OCI-LY3 (cell line): ENCODE measurements at regions not wholly inside any gene's neighbourhood (a gene's known extent, or its start where the extent isn't known, plus 50 kb on each side); places are given as distances from the start of the nearest gene placed in this dataset.

Experiments used
- H2AFZ ChIP-seq: fragments of 200-600, 300-600 bp; shearing (Covaris generic); 2 replicates; pipeline ENCODE4 v1.6.0; 2014; ENCODE audit warnings: antibody characterized with exemption, low read depth, low read length
- H3K27ac ChIP-seq: fragments of 200-600, 300-600 bp; sonication (generic); 2 replicates; pipeline ENCODE4 v1.5.1; 2014; ENCODE audit warnings: mild to moderate bottlenecking, low read length, moderate library complexity, mixed read lengths
- H3K27me3 ChIP-seq: fragments of 200-600, 300-600 bp; sonication (generic); 2 replicates; pipeline ENCODE4 v1.6.1; 2014; ENCODE audit warnings: low read depth, low read length, mixed read lengths
- H3K36me3 ChIP-seq: fragments of 200-600, 300-600 bp; sonication (generic); replicated peaks from 2 replicates; pipeline ENCODE3; 2014; ENCODE audit warnings: low read depth, low read length, mixed read lengths
- H3K4me1 ChIP-seq: fragments of 300-600, 200-600 bp; sonication (generic); 2 replicates; pipeline ENCODE4 v1.6.1; 2014; ENCODE audit warnings: low read length, mixed read lengths
- H3K4me2 ChIP-seq: fragments of 200-600, 300-600 bp; sonication (generic); 2 replicates; pipeline ENCODE4 v1.6.1; 2014; ENCODE audit warnings: low read length, mixed read lengths
- H3K4me3 ChIP-seq: fragments of 300-600, 200-600 bp; sonication (generic); 2 replicates; pipeline ENCODE4 v1.5.1; 2014; ENCODE audit warnings: antibody characterized with exemption, mild to moderate bottlenecking, low read length, moderate library complexity
- H3K79me2 ChIP-seq: fragments of 300-600, 200-600 bp; shearing (Covaris generic); 2 replicates; pipeline ENCODE4 v1.6.1; 2014; ENCODE audit warnings: mild to moderate bottlenecking, low read length, mixed read lengths
- H3K9ac ChIP-seq: fragments of 300-600, 200-600 bp; shearing (Covaris generic); 2 replicates; pipeline ENCODE4 v1.6.0; 2014; ENCODE audit warnings: mild to moderate bottlenecking, low read length, moderate library complexity
- H3K9me3 ChIP-seq: fragments of 200-600, 300-600 bp; shearing (Covaris generic); 2 replicates; pipeline ENCODE4 v1.6.1; 2014; ENCODE audit warnings: low read length, mixed read lengths; ENCODE audit not compliant: insufficient read depth
- H4K20me1 ChIP-seq: fragments of 200-600, 300-600 bp; sonication (generic); 2 replicates; pipeline ENCODE4 v1.6.1; 2016; ENCODE audit warnings: low read length, mixed read lengths; ENCODE audit not compliant: insufficient read depth
- EZH2phosphoT487 ChIP-seq: fragments of 200-600 bp; shearing (Covaris generic); IDR thresholded peaks from 2 replicates; pipeline ENCODE4 v1.6.1; 2018; ENCODE audit warnings: antibody characterized with exemption, mixed run types, low read depth
- TF ChIP-seq, protein P1 (sequence below): fragments of 200-600, 300-600 bp; sonication (generic); IDR thresholded peaks from 2 replicates; pipeline ENCODE4 v1.5.1; 2014; ENCODE audit warnings: antibody characterized with exemption, low read length, low read depth

DNA sequence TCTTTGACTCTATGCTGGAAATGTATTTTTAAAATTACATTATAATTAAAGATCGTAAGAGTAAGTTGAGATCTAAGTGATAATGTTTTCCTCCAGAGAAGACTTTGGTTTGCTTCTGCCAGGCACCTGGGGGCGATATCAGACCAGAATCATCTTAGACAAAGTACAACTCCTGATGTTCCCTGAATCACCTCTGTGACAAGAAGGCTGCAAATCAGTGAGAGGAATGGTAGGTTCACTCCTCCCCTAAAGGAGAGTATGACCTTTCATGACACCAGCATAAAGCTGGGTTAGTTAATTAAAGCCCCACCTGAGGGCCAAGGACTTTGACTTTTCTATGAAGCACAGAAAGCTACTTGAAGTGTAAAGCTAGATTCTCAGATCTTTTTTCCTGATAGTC lies 114.4 kb upstream of the DTNA start:
- no peak overlapping the region for H3K4me2 ChIP-seq
- H3K36me3 ChIP-seq, result no peaks in the 10 kb centered on the region
- H2AFZ ChIP-seq, result no peak overlapping the region
- H3K27me3 ChIP-seq, result no peaks in the 10 kb centered on the region
- TF ChIP-seq, protein P1, sequence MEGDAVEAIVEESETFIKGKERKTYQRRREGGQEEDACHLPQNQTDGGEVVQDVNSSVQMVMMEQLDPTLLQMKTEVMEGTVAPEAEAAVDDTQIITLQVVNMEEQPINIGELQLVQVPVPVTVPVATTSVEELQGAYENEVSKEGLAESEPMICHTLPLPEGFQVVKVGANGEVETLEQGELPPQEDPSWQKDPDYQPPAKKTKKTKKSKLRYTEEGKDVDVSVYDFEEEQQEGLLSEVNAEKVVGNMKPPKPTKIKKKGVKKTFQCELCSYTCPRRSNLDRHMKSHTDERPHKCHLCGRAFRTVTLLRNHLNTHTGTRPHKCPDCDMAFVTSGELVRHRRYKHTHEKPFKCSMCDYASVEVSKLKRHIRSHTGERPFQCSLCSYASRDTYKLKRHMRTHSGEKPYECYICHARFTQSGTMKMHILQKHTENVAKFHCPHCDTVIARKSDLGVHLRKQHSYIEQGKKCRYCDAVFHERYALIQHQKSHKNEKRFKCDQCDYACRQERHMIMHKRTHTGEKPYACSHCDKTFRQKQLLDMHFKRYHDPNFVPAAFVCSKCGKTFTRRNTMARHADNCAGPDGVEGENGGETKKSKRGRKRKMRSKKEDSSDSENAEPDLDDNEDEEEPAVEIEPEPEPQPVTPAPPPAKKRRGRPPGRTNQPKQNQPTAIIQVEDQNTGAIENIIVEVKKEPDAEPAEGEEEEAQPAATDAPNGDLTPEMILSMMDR, result peak; percentile 50
- no peak for TF ChIP-seq EZH2phosphoT487
- H3K9ac ChIP-seq, result no peak overlapping the region
- H3K27ac ChIP-seq, result no peak overlapping the region
- H3K79me2 ChIP-seq, result no peaks in the 10 kb centered on the region
- H4K20me1 ChIP-seq, result no peaks in the 10 kb centered on the region
- H3K9me3 ChIP-seq, result no peaks in the 10 kb centered on the region; the same call in 1 of the 2 replicates
- H3K4me3 ChIP-seq, result no peak overlapping the region
- no peaks in the 10 kb centered on the region for H3K4me1 ChIP-seq

DNA sequence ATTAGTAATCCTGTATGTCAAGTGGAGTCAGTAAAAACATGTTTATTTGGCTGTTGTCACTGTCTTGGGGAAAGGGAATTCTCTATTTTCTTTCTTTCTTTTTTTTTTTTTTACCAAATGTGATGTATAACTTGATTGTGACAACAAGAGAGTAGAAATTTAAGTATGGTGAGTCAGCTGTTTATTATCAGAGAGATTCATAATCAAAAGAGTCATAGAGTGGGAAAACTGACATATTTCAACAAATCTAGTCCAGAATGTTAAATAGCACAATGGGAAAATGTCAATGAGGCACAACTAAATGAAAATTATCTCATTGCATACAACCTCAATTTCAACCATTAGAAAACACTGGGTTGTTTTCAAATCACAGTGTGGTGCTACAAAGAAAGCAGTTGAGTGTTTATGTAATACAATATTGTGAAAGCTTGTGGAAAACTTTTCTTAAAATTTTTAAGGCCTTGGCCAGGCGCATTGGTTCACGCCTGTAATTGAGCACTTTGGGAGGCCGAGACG lies 111.9 kb upstream of the DTNA start:
- Histone ChIP-seq H3K4me1 (no peaks in the 10 kb centered on the region), H3K79me2 (no peaks in the 10 kb centered on the region)
- TF ChIP-seq EZH2phosphoT487, result no peak

DNA sequence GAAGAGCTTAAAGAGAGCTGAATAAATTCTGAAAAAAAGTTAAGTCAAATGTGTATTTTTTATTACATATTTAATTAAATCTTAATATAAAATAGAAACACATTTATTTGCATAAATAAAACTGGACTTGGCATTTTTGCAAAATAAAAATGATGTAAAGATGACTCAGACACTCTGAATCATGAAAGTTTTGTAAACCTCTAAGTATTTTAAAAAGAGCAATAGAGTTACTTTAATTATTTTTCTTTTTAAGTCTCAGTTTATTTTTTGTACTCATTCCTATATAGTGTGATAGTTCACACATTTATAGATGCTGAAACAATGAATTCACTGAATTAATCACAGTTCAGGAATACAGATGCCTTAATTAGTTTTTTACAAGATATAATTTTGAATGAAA lies 109.9 kb upstream of the DTNA start:
- Histone ChIP-seq H3K4me1 (no peaks in the 10 kb centered on the region), H3K36me3 (no peaks in the 10 kb centered on the region), H4K20me1 (no peaks in the 10 kb centered on the region), H3K4me2 (no peak overlapping the region), H3K9ac (no peak overlapping the region), H3K27ac (no peak overlapping the region), H3K4me3 (no peak overlapping the region), H3K9me3 (no peaks in the 10 kb centered on the region), H3K27me3 (no peaks in the 10 kb centered on the region), H2AFZ (no peak overlapping the region), H3K79me2 (no peaks in the 10 kb centered on the region)
- no peak for TF ChIP-seq EZH2phosphoT487
- TF ChIP-seq, protein P1, result no peak

More for the DNA sequence above, 111.9 kb upstream of the DTNA start:
- H3K4me3 ChIP-seq, result no peak overlapping the region
- H3K36me3 ChIP-seq, result no peaks in the 10 kb centered on the region
- H3K9me3 ChIP-seq, result no peaks in the 10 kb centered on the region
- H3K4me2 ChIP-seq, result no peak overlapping the region
- H4K20me1 ChIP-seq, result no peaks in the 10 kb centered on the region
- H2AFZ ChIP-seq, result no peak overlapping the region
- no peaks in the 10 kb centered on the region for H3K27me3 ChIP-seq
- H3K27ac ChIP-seq, result no peak overlapping the region
- H3K9ac ChIP-seq, result no peak overlapping the region

DNA sequence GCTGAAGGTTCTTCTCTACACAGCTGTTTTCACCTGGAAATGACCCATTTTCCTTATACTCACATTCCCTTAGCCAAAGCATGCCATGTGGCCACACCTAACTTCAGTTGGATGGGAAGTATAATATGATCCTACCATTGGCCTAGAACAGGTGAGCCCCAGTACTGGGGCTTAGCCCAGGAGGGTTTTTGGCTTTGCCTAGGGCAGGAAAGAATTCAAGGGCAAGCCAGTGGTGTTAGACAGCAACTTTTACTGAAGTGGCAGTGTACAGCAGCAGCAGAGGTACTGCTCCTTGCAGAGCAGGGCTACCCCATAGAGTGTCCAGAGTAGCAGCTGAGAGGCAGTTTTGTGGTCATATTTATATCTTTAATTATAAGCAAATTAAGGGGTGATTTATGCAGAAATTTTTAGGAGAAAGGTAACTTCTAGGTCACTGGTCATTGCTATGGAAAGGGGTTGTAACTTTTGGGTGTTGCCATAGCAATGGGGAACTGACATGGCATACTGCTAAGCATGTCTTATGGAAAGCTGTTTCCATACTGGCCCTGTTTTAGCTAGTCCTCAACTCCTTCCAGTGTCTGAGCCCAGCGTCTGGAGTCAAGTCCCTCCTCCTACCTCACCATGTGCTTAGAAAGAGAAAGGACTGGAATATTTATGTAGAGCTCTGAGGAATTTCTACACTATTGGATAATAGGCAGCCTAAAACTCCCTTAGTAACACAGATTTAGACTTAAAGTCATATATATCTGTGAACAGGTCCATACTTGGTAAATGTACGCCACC lies 109.0 kb upstream of the DTNA start:
- Histone ChIP-seq H3K9me3 (no peaks in the 10 kb centered on the region), H3K27ac (no peak overlapping the region), H3K4me2 (no peak overlapping the region), H3K4me3 (no peak overlapping the region), H3K9ac (no peak overlapping the region), H2AFZ (no peak overlapping the region), H4K20me1 (no peaks in the 10 kb centered on the region), H3K4me1 (no peaks in the 10 kb centered on the region), H3K79me2 (no peaks in the 10 kb centered on the region), H3K27me3 (no peaks in the 10 kb centered on the region), H3K36me3 (no peaks in the 10 kb centered on the region)
- TF ChIP-seq, protein P1, result no peak
- TF ChIP-seq EZH2phosphoT487, result no peak
